Pancreas (tissue), 10 donors: ENCODE measurements at regions not wholly inside any gene's neighbourhood (a gene's known extent, or its start where the extent isn't known, plus 50 kb on each side); places are given as distances from the start of the nearest gene placed in this dataset.

Experiments used
- ATAC-seq, 4 donors: fragments of 200-7000 bp; cut with Tn5 transposase; one replicate each; pipeline versions ENCODE4 v1.8.0 to v1.9.1; 2020; ENCODE audit warnings: mild to moderate bottlenecking in 4 of 4, moderate library complexity in 4 of 4
- DNase-seq, 6 donors: peaks; one replicate each; pipeline ENCODE4 v3.0.0-alpha.2; 2020
- FAIRE-seq: peaks from 2 replicates; lab custom pipeline; 2012; peaks lifted over from hg19 to GRCh38; lab: Jason Lieb, UNC
- H3K27ac ChIP-seq, 4 donors: fragments of 200-600 bp; sonication (generic); 1 replicate in 3 of 4; 2 replicates in 1 of 4; pipeline versions ENCODE4 v1.5.0 to v1.8.0; 2020
- H3K27me3 ChIP-seq, 4 donors: fragments of 200-600 bp; one replicate each; pipeline ENCODE4 v1.8.0; 2021
- H3K36me3 ChIP-seq, 3 donors: fragments of 200-600 bp; sonication (generic) in 1 of 3; one replicate each; pipeline versions ENCODE4 v1.5.0 to v1.8.0; 2020 to 2021
- H3K4me1 ChIP-seq, 3 donors: fragments of 200-600 bp; one replicate each; pipeline ENCODE4 v1.8.0; 2021
- H3K4me3 ChIP-seq, 4 donors: fragments of 200-600 bp; sonication (generic) in 2 of 4; one replicate each; pipeline versions ENCODE4 v1.5.0 to v1.8.0; 2020 to 2021
- H3K9me3 ChIP-seq, 4 donors: fragments of 200-600 bp; one replicate each; pipeline ENCODE4 v1.8.0; 2021
- WGBS, 2 donors: extraction: QIAGEN DNeasy Blood & Tissue Kit; methylation state at CpG; one replicate each; pipeline ENCODE4 v1.1.7; 2013; 5-methylcytosine and 5-hydroxymethylcytosine counted together
- intact Hi-C, 3 donors: fragments of 100-400 bp; cut with DNase I; formaldehyde crosslinking; loops; one replicate each; pipeline versions ENCODE4 v1.11.1 to v1.14.2; 2022
- TF ChIP-seq, protein P1 (sequence below), 4 donors: fragments of 200-600 bp; sonication (generic) in 3 of 4; IDR thresholded peaks; one replicate each; pipeline versions ENCODE4 v1.5.0 to v1.8.0; 2021; ENCODE audit warnings: antibody characterized with exemption in 4 of 4
- donor health status: healthy with polysubstance abuse.
- donor health status: DM: no; HTN: no; CAD: no; lungs with moderate emphysema.
- donor health status: DM: no; HTN: no; CAD: no.
- donor health status: control.
- donor health status: control.
- donor health status: Bipolar disorder and iron deficiency.
- donor health status: DM: yes; HTN: yes; CAD: no.
- donor health status: DM: no; HTN: no; CAD: no.
- donor health status: DM: no; HTN: no; CAD: no.
- donor health status: DM: yes; HTN: yes; CAD: no.

DNA sequence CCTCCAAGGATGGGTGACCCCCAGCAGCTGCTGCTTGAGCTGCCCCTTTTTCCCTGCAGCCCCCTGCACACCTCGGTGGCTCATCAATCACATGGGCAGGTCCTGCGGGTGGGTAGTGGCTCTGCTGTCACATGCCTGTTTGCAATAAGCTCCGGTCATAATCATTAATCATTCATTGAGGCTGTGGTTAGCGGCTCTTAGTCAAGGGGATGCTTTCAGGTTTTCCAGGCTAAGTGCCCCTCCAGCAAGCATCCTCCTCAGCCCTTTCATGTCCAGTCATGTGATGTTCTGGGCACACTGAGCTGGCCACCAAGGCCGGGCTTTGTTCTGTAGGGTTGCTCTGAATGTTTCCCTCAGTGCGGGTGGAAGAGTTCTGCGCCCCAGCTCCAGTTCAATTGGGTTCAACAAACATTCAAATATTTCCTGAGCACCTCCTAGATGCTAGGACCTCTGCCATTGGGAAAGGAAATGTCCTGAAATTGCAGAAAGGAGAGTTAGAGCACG is 96.4 kb upstream of the LDAH start:
- intact Hi-C loops = no loop called here
- H3K27me3 ChIP-seq = peaks cover 0 to 2% (median 0%) of the 10 kb centered on the region in 4 donors
- no peaks in the 10 kb centered on the region for H3K4me1 ChIP-seq
- H3K27ac ChIP-seq = no peak overlapping the region
- ATAC-seq (no peak), DNase-seq (no peak), FAIRE-seq (no peak)
- H3K9me3 ChIP-seq = no peaks in the 10 kb centered on the region
- WGBS, 2 donors = 48 to 55% methylated on average over 8 of the region's 8 CpGs
- TF ChIP-seq, protein P1, sequence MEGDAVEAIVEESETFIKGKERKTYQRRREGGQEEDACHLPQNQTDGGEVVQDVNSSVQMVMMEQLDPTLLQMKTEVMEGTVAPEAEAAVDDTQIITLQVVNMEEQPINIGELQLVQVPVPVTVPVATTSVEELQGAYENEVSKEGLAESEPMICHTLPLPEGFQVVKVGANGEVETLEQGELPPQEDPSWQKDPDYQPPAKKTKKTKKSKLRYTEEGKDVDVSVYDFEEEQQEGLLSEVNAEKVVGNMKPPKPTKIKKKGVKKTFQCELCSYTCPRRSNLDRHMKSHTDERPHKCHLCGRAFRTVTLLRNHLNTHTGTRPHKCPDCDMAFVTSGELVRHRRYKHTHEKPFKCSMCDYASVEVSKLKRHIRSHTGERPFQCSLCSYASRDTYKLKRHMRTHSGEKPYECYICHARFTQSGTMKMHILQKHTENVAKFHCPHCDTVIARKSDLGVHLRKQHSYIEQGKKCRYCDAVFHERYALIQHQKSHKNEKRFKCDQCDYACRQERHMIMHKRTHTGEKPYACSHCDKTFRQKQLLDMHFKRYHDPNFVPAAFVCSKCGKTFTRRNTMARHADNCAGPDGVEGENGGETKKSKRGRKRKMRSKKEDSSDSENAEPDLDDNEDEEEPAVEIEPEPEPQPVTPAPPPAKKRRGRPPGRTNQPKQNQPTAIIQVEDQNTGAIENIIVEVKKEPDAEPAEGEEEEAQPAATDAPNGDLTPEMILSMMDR (IDR thresholded peaks at IDR 0.05) = no peak
- H3K4me3 ChIP-seq = no peak overlapping the region
- no peaks in the 10 kb centered on the region for H3K36me3 ChIP-seq

DNA sequence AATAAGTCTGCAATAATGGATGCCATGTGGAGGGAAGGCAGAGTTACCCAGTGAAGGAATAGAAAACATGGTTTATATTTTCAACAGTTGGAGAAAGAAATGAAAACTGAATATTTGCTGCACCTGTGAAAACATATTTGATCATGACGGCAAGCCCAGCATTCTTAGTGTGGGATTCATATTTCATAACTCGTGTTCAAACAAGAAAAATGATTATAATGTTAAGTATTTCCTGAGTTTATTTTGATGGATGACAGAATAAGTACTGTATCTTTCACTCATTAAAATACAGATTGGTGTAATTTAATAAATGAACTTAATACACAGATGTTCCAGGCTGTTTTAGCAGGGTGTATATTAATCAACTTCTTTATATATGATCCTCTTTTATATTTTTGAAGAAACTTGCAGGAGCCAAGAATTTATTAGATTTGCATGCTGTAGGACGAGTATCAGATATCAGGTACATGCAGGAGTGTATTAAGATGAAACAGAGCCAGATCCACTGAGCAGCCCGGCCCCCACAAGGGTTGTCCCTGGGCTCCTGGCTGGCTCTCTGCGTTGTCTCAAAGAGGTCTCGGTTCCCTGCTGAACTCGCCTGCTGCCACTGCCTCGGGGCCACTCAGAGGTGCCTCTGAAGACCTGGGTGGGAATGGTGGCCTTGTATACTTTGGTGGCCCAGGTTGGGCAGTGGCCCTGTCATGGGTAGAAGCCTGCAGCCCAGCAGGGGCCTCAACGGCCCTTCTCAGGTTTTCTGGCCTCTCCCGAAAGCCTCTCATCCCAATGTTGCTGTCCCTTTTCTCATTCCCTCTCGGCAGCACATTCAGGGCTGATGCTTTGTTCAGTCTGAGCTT is 95.0 kb upstream of the LDAH start:
- Histone ChIP-seq H3K36me3 (no peaks in the 10 kb centered on the region), H3K27me3 (no peaks in the 10 kb centered on the region), H3K9me3 (no peaks in the 10 kb centered on the region), H3K4me1 (no peaks in the 10 kb centered on the region), H3K27ac (no peak overlapping the region), H3K4me3 (no peak overlapping the region)
- intact Hi-C loops = no loop called here
- FAIRE-seq (no peak), ATAC-seq (no peak), DNase-seq (no peak)
- TF ChIP-seq, protein P1 (IDR thresholded peaks at IDR 0.05) = no peak
- WGBS, 2 donors = 45 to 50% methylated on average over 11 of the region's 11 CpGs

DNA sequence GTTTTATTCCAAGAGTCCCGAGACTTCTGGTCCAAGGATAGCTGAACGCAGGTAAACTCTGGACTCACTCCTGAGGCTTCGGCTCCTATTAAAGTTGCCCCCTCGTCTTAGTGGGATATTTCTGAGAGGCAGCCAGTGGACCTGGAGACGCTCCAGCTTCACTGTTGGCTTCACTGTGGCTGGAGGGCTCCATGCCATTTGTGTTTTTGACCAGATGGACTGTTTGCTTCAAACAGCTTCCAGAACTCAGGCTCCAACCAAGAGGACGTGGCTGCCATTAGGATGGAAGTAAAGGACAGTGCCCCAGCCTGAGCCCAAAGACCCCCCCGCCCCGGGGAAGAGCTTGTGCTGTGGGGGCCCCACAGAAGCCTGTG is 94.4 kb upstream of the LDAH start:
- DNase-seq (no peak), ATAC-seq (no peak), FAIRE-seq (no peak)
- Histone ChIP-seq H3K27me3 (no peaks in the 10 kb centered on the region), H3K9me3 (no peaks in the 10 kb centered on the region), H3K4me3 (no peak overlapping the region), H3K36me3 (no peaks in the 10 kb centered on the region), H3K27ac (no peak overlapping the region), H3K4me1 (no peaks in the 10 kb centered on the region)
- TF ChIP-seq, protein P1 (IDR thresholded peaks at IDR 0.05) = no peak
- intact Hi-C loops = no loop called here
- WGBS, 2 donors = 59 to 75% methylated on average over 8 of the region's 8 CpGs

DNA sequence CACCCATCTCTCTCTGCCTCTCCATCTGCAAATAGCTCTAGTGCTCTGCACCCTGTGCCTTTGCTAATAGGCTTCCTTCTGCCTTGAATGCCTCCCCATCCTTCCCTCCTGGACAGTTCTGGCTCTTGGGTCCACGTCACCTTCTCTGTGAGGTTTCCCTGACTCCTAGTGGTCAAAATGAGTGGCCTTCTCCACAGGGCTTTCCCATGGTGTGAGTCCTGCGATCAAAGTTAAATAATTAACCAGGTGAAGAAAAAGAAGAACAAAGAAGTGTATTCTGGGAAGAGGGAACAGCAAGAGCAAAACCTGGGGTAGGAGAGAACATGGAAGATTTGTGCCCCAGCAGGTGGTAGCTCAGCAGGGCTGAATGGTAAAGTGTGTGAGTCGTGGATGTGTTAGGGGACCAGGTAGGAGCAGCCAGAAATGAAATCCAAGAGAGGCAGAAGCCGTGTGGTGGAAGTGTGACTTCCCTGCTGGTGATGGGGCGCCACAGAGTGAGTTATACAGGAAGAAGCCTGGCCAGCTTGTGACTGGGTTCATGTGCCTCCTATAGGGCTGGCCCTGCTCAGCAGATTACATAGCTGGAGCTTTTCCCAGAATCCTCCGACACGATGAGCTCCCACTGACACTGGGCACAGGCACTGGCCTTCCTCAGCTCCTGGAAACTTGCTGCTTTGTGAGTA is 93.8 kb upstream of the LDAH start:
- Histone ChIP-seq H3K36me3 (no peaks in the 10 kb centered on the region), H3K4me1 (no peaks in the 10 kb centered on the region), H3K27me3 (no peaks in the 10 kb centered on the region), H3K27ac (no peak overlapping the region), H3K4me3 (no peak overlapping the region), H3K9me3 (no peaks in the 10 kb centered on the region)
- DNase-seq = no peak
- TF ChIP-seq, protein P1 (IDR thresholded peaks at IDR 0.05) = no peak
- FAIRE-seq = no peak
- peak in 3 of 4 donors; percentile 59 to 71 (median 71) for ATAC-seq
- 35 to 39% methylated on average over 7 of the region's 7 CpGs for WGBS, 2 donors
- intact Hi-C loops = no loop called here
